PC-3 (cell line): ENCODE measurements at regions not wholly inside any gene's neighbourhood (a gene's known extent, or its start where the extent isn't known, plus 50 kb on each side); places are given as distances from the start of the nearest gene placed in this dataset.
A peak's percentile ranks its signal among the peaks of the same experiment; 100 is the strongest.

Source experiments
- ATAC-seq: fragments of 200-7000 bp; cut with Tn5 transposase; 2 replicates; pipeline ENCODE4 v1.9.1; 2020; ENCODE audit warnings: mild to moderate bottlenecking, moderate library complexity
- BruUV-seq: library from RNA; stranded (reverse); fragments of 400-500 nt; replicated peaks from 2 replicates; lab custom pipeline; 2021; lab: Mats Ljungman, UMichigan
- CTCF ChIA-PET: fragments of 300-600 bp; sonication (Branson Sonifier 250); formaldehyde crosslinking; loops from one replicate; lab custom pipeline; 2022; ENCODE audit warnings: antibody characterized with exemption; lab: Charles Lee
- POLR2A ChIA-PET: fragments of 300-600 bp; sonication (Branson Sonifier 250); formaldehyde crosslinking; loops from one replicate; lab custom pipeline; 2022; ENCODE audit warnings: antibody characterized with exemption; ENCODE audit not compliant: unreplicated experiment; lab: Charles Lee
- DNase-seq: peaks from one replicate; pipeline ENCODE4 v3.0.0-alpha.2; 2015
- H2AFZ ChIP-seq: fragments of 300-600 bp; sonication (generic); 2 replicates; pipeline ENCODE4 v1.6.0; 2016; ENCODE audit warnings: antibody characterized with exemption, low read length
- H3F3A ChIP-seq: fragments of 300-600 bp; sonication (generic); one replicate; pipeline ENCODE4 v1.6.0; 2017; ENCODE audit warnings: antibody characterized with exemption, low read length, control low read depth, mild to moderate bottlenecking; ENCODE audit not compliant: unreplicated experiment
- H3K27ac ChIP-seq: fragments of 300-600 bp; sonication (generic); 2 replicates; pipeline ENCODE4 v1.5.1; 2016; ENCODE audit warnings: mild to moderate bottlenecking, low read length
- H3K27me3 ChIP-seq: fragments of 300-600 bp; sonication (generic); 2 replicates; pipeline ENCODE4 v1.6.1; 2016; ENCODE audit warnings: low read length, mixed read lengths
- H3K36me3 ChIP-seq: fragments of 300-600 bp; sonication (generic); 2 replicates; pipeline ENCODE4 v1.6.1; 2016; ENCODE audit warnings: low read depth, mixed run types, low read length, mixed read lengths
- H3K4me1 ChIP-seq: fragments of 300-600 bp; sonication (generic); 2 replicates; pipeline ENCODE4 v1.5.1; 2016; ENCODE audit warnings: low read length; ENCODE audit not compliant: insufficient read depth
- H3K4me2 ChIP-seq: fragments of 300-600 bp; sonication (generic); 2 replicates; pipeline ENCODE4 v1.6.0; 2016; ENCODE audit warnings: low read length
- H3K4me3 ChIP-seq: fragments of 300-600 bp; sonication (generic); 2 replicates; pipeline ENCODE4 v1.5.1; 2016; ENCODE audit warnings: mild to moderate bottlenecking, low read length, mixed read lengths
- H3K79me2 ChIP-seq: fragments of 300-600 bp; sonication (generic); 2 replicates; pipeline ENCODE4 v1.6.1; 2017; ENCODE audit warnings: low read length, mixed read lengths
- H3K9ac ChIP-seq: fragments of 300-600 bp; sonication (generic); 2 replicates; pipeline ENCODE4 v1.6.0; 2016; ENCODE audit warnings: mild to moderate bottlenecking, low read length
- H3K9me2 ChIP-seq: fragments of 300-600 bp; sonication (generic); replicated peaks from 2 replicates; pipeline ENCODE4 v1.6.1; 2016; ENCODE audit warnings: mixed run types, low read length, mixed read lengths
- H3K9me3 ChIP-seq: fragments of 300-600 bp; sonication (generic); 2 replicates; pipeline ENCODE4 v1.6.1; 2016; ENCODE audit warnings: low read length, mixed read lengths
- H4K20me1 ChIP-seq: fragments of 300-600 bp; sonication (generic); 2 replicates; pipeline ENCODE4 v1.6.1; 2016; ENCODE audit warnings: low read length, mixed read lengths
- EZH2 ChIP-seq: fragments of 300-600 bp; sonication (generic); IDR thresholded peaks from one replicate; pipeline ENCODE4 v1.6.1; 2017; ENCODE audit warnings: antibody characterized with exemption, mild to moderate bottlenecking, low read length; ENCODE audit not compliant: unreplicated experiment
- EZH2phosphoT487 ChIP-seq: fragments of 300-600 bp; sonication (generic); IDR thresholded peaks from 2 replicates; pipeline ENCODE4 v1.6.1; 2018; ENCODE audit warnings: mild to moderate bottlenecking, antibody characterized with exemption, low read length, borderline replicate concordance
- intact Hi-C: fragments of 100-400 bp; cut with micrococcal nuclease; formaldehyde crosslinking; loops from 2 replicates; pipeline ENCODE4 v1.9.0; 2023
- TF ChIP-seq, protein P1 (sequence below): fragments of 300-600 bp; sonication (generic); conservative IDR thresholded peaks from 2 replicates; pipeline ENCODE4 v1.5.1; 2017; ENCODE audit warnings: antibody characterized with exemption, low read depth, mild to moderate bottlenecking, low read length

DNA sequence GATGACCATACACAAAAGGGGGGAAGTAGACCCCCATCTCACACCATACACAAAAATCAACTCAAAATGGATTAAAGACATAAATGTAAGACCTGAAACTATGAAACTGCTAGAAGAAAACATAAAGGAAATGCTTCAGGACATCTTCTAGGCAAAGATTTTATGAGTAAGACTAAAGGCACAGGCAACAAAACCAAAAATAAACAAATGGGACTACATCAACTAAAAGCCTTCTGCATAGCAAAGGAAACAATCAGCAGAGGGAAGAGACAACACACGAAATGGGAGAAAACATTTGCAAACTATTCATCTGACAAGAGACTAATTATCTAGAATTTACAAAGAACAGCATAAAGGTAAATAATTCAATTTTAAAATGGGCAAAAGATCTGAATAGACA is 152.1 kb downstream of the AXIN2 start:
- no TSS peak for BruUV-seq
- TF ChIP-seq, protein P1, sequence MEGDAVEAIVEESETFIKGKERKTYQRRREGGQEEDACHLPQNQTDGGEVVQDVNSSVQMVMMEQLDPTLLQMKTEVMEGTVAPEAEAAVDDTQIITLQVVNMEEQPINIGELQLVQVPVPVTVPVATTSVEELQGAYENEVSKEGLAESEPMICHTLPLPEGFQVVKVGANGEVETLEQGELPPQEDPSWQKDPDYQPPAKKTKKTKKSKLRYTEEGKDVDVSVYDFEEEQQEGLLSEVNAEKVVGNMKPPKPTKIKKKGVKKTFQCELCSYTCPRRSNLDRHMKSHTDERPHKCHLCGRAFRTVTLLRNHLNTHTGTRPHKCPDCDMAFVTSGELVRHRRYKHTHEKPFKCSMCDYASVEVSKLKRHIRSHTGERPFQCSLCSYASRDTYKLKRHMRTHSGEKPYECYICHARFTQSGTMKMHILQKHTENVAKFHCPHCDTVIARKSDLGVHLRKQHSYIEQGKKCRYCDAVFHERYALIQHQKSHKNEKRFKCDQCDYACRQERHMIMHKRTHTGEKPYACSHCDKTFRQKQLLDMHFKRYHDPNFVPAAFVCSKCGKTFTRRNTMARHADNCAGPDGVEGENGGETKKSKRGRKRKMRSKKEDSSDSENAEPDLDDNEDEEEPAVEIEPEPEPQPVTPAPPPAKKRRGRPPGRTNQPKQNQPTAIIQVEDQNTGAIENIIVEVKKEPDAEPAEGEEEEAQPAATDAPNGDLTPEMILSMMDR, result no peak
- TF ChIP-seq EZH2phosphoT487 (no peak), EZH2 (no peak)
- intact Hi-C loops, result no loop called here
- H3K27me3 ChIP-seq, result no peaks in the 10 kb centered on the region
- POLR2A ChIA-PET, result no interaction called here
- H3K36me3 ChIP-seq, result no peaks in the 10 kb centered on the region
- no peaks in the 10 kb centered on the region for H3K79me2 ChIP-seq
- ATAC-seq, result peak; percentile 64
- peaks cover 10% of the 10 kb centered on the region for H3K4me1 ChIP-seq
- peak; percentile 44 for DNase-seq
- no peak overlapping the region for H3K4me3 ChIP-seq
- no peaks in the 10 kb centered on the region for H4K20me1 ChIP-seq
- H3K4me2 ChIP-seq, result 0 out of 2 replicates have a peak overlapping the region, but pooled peaks have one; percentile 9
- H3F3A ChIP-seq, result no peaks in the 10 kb centered on the region
- no peaks in the 10 kb centered on the region for H3K9me3 ChIP-seq
- no peak overlapping the region for H2AFZ ChIP-seq
- H3K9ac ChIP-seq, result no peak overlapping the region
- H3K27ac ChIP-seq, result no peak overlapping the region
- no peaks in the 10 kb centered on the region for H3K9me2 ChIP-seq
- CTCF ChIA-PET, result no interaction called here

DNA sequence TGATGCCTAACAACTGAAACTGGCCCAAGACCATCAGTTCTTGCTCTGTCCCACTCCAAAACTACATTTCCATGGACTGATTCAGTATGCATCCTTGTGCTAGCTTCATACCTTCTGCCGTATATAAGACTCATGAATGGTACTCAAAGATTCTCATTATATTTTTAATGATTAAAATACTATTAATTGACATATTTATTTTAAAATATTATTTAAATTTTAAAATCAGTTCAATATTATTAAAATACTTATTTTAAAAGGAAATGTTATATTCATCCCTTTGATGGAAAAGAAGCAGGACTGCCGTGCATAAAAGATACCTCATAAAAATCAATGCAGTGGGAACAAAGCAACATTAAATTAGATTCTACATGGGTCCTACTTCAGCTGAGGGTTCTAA is 153.4 kb downstream of the AXIN2 start:
- no peaks in the 10 kb centered on the region for H3K9me2 ChIP-seq
- ATAC-seq (no peak), DNase-seq (no peak)
- no peaks in the 10 kb centered on the region for H3K79me2 ChIP-seq
- H3K9ac ChIP-seq, result no peak overlapping the region
- no peak overlapping the region for H2AFZ ChIP-seq
- no peaks in the 10 kb centered on the region for H3K36me3 ChIP-seq
- H3K9me3 ChIP-seq, result no peaks in the 10 kb centered on the region
- intact Hi-C loops, result no loop called here
- H3K4me3 ChIP-seq, result no peak overlapping the region
- CTCF ChIA-PET, result no interaction called here
- H3K4me1 ChIP-seq, result peaks cover 10% of the 10 kb centered on the region
- BruUV-seq, result no TSS peak
- H3F3A ChIP-seq, result no peaks in the 10 kb centered on the region
- POLR2A ChIA-PET, result no interaction called here
- H3K27me3 ChIP-seq, result no peaks in the 10 kb centered on the region
- no peaks in the 10 kb centered on the region for H4K20me1 ChIP-seq
- H3K27ac ChIP-seq, result no peak overlapping the region
- TF ChIP-seq EZH2, result no peak
- TF ChIP-seq, protein P1, result no peak
- TF ChIP-seq EZH2phosphoT487, result no peak
- H3K4me2 ChIP-seq, result no peak overlapping the region

DNA sequence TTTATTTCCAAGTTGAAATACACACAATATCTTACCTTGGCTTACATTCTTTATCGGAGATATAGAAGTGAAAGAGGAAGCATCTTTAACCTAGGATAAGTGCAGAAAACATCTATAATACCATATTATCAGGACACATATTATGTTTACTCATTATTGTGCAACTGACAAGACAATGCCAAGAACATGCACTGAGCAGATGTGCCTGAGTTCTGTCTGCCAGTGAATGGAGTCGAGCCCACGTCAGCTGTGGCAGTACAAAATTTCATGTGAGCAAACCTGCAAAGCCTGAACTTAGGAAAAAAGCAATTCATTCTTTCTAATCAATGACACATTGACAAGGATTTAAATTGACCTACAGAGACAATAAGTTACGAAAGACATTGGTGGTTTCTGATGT is 154.4 kb downstream of the AXIN2 start:
- H3F3A ChIP-seq, result no peaks in the 10 kb centered on the region
- H3K4me3 ChIP-seq, result no peak overlapping the region
- no peaks in the 10 kb centered on the region for H3K27me3 ChIP-seq
- no peaks in the 10 kb centered on the region for H3K79me2 ChIP-seq
- POLR2A ChIA-PET, result no interaction called here
- CTCF ChIA-PET, result no interaction called here
- no TSS peak for BruUV-seq
- H2AFZ ChIP-seq, result no peak overlapping the region
- no peak overlapping the region for H3K9ac ChIP-seq
- DNase-seq (no peak), ATAC-seq (no peak)
- intact Hi-C loops, result no loop called here
- TF ChIP-seq EZH2 (no peak), EZH2phosphoT487 (no peak)
- TF ChIP-seq, protein P1, result no peak
- no peaks in the 10 kb centered on the region for H4K20me1 ChIP-seq
- no peak overlapping the region for H3K4me2 ChIP-seq
- no peak overlapping the region for H3K27ac ChIP-seq
- peaks cover 10% of the 10 kb centered on the region for H3K4me1 ChIP-seq
- no peaks in the 10 kb centered on the region for H3K9me3 ChIP-seq
- no peaks in the 10 kb centered on the region for H3K36me3 ChIP-seq
- no peaks in the 10 kb centered on the region for H3K9me2 ChIP-seq
